ENCODE measurements at regions not wholly inside any gene's neighbourhood (a gene's known extent, or its start where the extent isn't known, plus 50 kb on each side); places are given as distances from the start of the nearest gene placed in this dataset.

DNA sequence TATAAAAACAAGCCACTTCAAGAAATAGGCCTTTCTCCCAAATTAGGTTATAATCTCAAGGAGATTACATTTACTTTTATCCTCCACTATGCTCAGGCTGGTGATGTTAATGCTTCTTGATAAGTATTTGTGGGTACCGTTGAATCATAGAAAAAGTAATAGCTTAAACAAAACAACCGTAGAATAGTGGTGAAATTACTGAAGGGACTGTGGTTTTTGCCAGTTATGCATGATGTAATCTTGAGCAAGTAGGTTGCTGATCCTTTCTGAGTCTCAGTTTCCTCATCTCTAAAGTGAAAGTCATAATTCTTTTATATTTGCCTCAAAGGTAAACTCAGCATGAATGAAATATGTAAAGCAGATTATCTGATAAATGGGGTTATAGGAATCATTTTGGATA is 187.3 kb upstream of the JAG1 start:
- no peaks in the 10 kb centered on the region for H3K27me3 ChIP-seq
- DNase-seq, result no peak
- ATAC-seq, result no peak
- H3K36me3 ChIP-seq, result no peaks in the 10 kb centered on the region
- TF ChIP-seq, protein P1, sequence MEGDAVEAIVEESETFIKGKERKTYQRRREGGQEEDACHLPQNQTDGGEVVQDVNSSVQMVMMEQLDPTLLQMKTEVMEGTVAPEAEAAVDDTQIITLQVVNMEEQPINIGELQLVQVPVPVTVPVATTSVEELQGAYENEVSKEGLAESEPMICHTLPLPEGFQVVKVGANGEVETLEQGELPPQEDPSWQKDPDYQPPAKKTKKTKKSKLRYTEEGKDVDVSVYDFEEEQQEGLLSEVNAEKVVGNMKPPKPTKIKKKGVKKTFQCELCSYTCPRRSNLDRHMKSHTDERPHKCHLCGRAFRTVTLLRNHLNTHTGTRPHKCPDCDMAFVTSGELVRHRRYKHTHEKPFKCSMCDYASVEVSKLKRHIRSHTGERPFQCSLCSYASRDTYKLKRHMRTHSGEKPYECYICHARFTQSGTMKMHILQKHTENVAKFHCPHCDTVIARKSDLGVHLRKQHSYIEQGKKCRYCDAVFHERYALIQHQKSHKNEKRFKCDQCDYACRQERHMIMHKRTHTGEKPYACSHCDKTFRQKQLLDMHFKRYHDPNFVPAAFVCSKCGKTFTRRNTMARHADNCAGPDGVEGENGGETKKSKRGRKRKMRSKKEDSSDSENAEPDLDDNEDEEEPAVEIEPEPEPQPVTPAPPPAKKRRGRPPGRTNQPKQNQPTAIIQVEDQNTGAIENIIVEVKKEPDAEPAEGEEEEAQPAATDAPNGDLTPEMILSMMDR (IDR thresholded peaks at IDR 0.05), result no peak
- intact Hi-C loops (cut with DNase I), result no loop called here
- H3K9me3 ChIP-seq, result no peaks in the 10 kb centered on the region
- H3K27ac ChIP-seq, result peak overlapping the region in 1 of 2 donors; percentile 10
- no peak overlapping the region for H3K4me3 ChIP-seq
- H3K4me1 ChIP-seq, result peaks cover 0 to 19% of the 10 kb centered on the region in 2 donors

DNA sequence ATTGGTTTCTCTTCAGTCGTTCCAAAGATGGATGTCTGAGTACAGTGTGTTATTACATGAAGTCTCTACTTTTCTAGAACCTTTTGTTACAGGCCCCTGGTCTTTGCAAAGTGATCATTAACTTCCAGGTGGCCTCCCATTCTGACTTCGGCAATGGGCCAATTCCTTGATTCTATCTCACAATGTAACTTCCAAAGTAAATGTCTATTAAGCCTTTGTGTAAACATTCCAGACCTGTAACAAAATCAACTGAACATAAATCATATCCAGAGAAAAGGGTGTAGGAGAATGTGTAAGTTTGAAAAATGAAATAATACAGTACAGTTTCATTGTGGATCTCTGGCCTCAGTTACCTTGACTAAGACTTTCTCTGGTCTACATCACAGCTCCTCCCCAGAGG is 187.8 kb upstream of the JAG1 start:
- Histone ChIP-seq H3K27ac (peak overlapping the region in 1 of 2 donors; percentile 10), H3K27me3 (no peaks in the 10 kb centered on the region), H3K9me3 (no peaks in the 10 kb centered on the region), H3K4me1 (peaks cover 0 to 19% of the 10 kb centered on the region in 2 donors), H3K4me3 (no peak overlapping the region), H3K36me3 (no peaks in the 10 kb centered on the region)
- TF ChIP-seq, protein P1 (IDR thresholded peaks at IDR 0.05), result no peak
- no peak for ATAC-seq
- intact Hi-C loops (cut with DNase I), result no loop called here
- DNase-seq, result no peak

DNA sequence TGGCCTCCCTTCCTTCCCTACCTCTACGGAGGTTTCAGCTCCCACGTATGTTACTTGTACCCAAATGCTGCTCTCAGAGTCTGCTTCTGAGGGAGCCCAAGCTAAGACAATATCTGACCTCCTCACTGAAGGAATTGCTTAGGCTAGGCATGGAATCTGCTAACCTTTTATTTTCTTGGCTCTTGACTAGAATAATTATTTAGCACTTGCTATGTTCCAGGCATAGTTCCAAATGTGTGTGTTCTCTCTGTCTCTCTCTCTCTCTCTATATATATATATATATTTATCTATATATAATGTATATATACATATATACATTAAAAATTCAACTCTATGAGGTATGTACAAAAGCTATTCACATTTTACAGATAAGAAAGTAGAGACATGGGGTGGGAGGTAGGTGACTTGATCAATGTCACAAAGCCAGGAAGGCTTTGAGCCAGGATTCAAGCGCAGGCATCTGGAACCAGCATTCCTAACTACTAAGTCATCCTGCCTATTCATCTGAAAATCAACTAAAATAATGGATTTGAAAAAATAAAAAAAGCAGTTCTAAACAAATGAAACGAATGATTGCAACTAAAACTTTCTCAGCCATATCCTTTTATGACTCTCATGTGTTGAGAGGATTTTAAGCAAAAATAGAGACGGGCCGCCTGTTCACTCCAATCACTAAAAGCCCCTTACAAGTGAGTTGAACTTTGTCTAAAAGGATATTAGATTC is 189.7 kb upstream of the JAG1 start:
- no peaks in the 10 kb centered on the region for H3K27me3 ChIP-seq
- no peaks in the 10 kb centered on the region for H3K9me3 ChIP-seq
- TF ChIP-seq, protein P1 (IDR thresholded peaks at IDR 0.05), result no peak
- H3K36me3 ChIP-seq, result no peaks in the 10 kb centered on the region
- H3K4me3 ChIP-seq, result no peak overlapping the region
- peak overlapping the region; percentile 4 to 34 for H3K27ac ChIP-seq
- ATAC-seq (peak; percentile 15), DNase-seq (no peak)
- intact Hi-C loops (cut with DNase I), result no loop called here
- H3K4me1 ChIP-seq, result peaks cover 0 to 12% of the 10 kb centered on the region in 2 donors

DNA sequence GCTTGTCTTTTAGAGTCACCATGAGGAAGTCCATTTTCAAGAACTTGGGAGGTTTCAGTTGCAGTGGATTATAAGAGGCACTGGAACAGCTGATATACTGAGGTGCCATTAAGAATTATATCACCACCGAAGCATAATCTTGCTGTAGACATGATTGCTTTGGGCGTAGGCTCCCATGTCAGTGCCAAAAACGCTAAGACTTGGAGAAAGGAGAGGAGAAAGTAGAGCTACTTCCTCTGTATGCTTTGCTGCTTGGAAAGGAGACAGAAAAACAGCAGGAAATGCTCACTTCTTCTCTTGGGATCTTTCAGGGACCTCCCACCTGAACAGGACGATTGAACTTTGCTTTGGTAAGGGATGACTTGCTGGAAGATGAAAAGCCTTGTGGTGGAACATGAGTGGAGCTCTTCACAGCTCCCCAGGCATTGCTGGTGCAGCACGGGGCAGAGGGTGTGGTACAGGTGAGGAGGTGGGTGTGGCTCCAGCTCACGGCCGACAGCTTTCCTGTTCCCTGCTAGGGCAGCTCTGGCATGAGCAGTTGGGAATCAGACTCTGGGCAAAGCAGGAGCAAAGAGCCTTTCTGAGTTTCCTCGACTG is 190.4 kb upstream of the JAG1 start:
- peak; percentile 98 for ATAC-seq
- no peaks in the 10 kb centered on the region for H3K27me3 ChIP-seq
- peak overlapping the region; percentile 4 to 34 for H3K27ac ChIP-seq
- intact Hi-C loops (cut with DNase I), result no loop called here
- peaks cover 0 to 12% of the 10 kb centered on the region in 2 donors for H3K4me1 ChIP-seq
- no peak overlapping the region for H3K4me3 ChIP-seq
- no peaks in the 10 kb centered on the region for H3K9me3 ChIP-seq
- no peaks in the 10 kb centered on the region for H3K36me3 ChIP-seq
- TF ChIP-seq, protein P1 (IDR thresholded peaks at IDR 0.05), result no peak
- peak in 2 of 4 donors; percentile 59 to 69 for DNase-seq

DNA sequence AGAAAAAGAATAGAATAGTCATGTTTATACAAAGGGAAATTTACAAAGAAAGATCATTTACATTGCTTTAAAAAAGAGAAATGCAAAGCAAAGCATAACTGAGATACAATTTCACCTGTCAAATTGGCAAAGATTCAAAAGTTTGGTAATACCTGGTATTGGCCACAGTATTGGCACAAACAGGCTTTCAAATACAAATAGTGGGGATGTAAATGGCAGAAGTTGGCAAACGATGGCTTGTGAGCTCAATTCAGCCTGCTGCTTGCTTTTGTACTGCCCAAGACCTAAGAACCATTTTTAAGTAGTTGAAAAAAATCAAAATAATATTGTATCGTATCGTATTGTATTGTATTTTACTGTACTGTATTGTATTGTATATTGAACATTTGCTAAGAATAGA is 194.5 kb upstream of the JAG1 start:
- Histone ChIP-seq H3K4me1 (peaks cover 0 to 12% of the 10 kb centered on the region in 2 donors), H3K27me3 (no peaks in the 10 kb centered on the region), H3K36me3 (no peaks in the 10 kb centered on the region), H3K27ac (no peak overlapping the region), H3K4me3 (no peak overlapping the region), H3K9me3 (no peaks in the 10 kb centered on the region)
- TF ChIP-seq, protein P1 (IDR thresholded peaks at IDR 0.05), result no peak
- no peak for ATAC-seq
- no peak for DNase-seq
- intact Hi-C loops (cut with DNase I), result no loop called here
